H1 (cell line): ENCODE measurements at regions not wholly inside any gene's neighbourhood (a gene's known extent, or its start where the extent isn't known, plus 50 kb on each side); places are given as distances from the start of the nearest gene placed in this dataset.

Experiments used
- CTCF ChIA-PET: fragments of 300-600 bp; sonication (Branson Sonifier 250); formaldehyde crosslinking; loops from one replicate; lab custom pipeline; 2021; ENCODE audit not compliant: partially characterized antibody; lab: Charles Lee
- POLR2A ChIA-PET: fragments of 300-600 bp; sonication (Branson Sonifier 250); formaldehyde crosslinking; loops from one replicate; lab custom pipeline; 2021; ENCODE audit warnings: inconsistent platforms; ENCODE audit not compliant: partially characterized antibody; lab: Charles Lee
- DNase-seq, 2 experiments: peaks; one replicate each; pipeline versions ENCODE4 v3.0.0 to v3.0.0-alpha.2; 2010 to 2022; ENCODE audit warnings: low spot score in 2 of 2, low read depth in 1 of 2, mixed read lengths in 1 of 2
- FAIRE-seq: peaks from 2 replicates; lab custom pipeline; 2011; peaks lifted over from hg19 to GRCh38; lab: Jason Lieb, UNC
- H2AFZ ChIP-seq: 2 replicates; pipeline ENCODE4 v1.8.1; 2012; ENCODE audit warnings: low read length, inconsistent platforms
- H2AK5ac ChIP-seq: 2 replicates; pipeline ENCODE4 v1.6.1; 2013; ENCODE audit warnings: low read depth, low read length
- H2BK120ac ChIP-seq: replicated peaks from 2 replicates; pipeline ENCODE3; 2013; ENCODE audit warnings: low read depth, low read length, inconsistent platforms
- H2BK12ac ChIP-seq: 2 replicates; pipeline ENCODE4 v1.6.1; 2013; ENCODE audit warnings: low read depth, low read length
- H2BK15ac ChIP-seq: 2 replicates; pipeline ENCODE4 v1.6.1; 2013; ENCODE audit warnings: low read length
- H2BK20ac ChIP-seq: 2 replicates; pipeline ENCODE4 v1.6.1; 2013; ENCODE audit warnings: low read length
- H2BK5ac ChIP-seq: 2 replicates; pipeline ENCODE4 v1.6.1; 2013; ENCODE audit warnings: low read depth, low read length
- H3K14ac ChIP-seq: 2 replicates; pipeline ENCODE4 v1.6.1; 2013; ENCODE audit warnings: inconsistent platforms; ENCODE audit not compliant: insufficient read length
- H3K18ac ChIP-seq: 2 replicates; pipeline ENCODE4 v1.6.1; 2013; ENCODE audit warnings: low read length; ENCODE audit errors: extremely low read depth
- H3K23ac ChIP-seq: 2 replicates; pipeline ENCODE4 v1.6.1; 2013; ENCODE audit warnings: inconsistent platforms; ENCODE audit not compliant: insufficient read length
- H3K23me2 ChIP-seq: 2 replicates; pipeline ENCODE4 v1.6.1; 2013; ENCODE audit warnings: low read depth, low read length
- H3K27ac ChIP-seq: 2 replicates; pipeline ENCODE4 v1.6.1; 2011; ENCODE audit warnings: low read depth, low read length, inconsistent platforms
- H3K27me3 ChIP-seq, 4 experiments: replicated peaks in 1 of 4; 1 replicate in 1 of 4; 2 replicates in 3 of 4; pipeline versions ENCODE4 v1.6.1 to v1.8.1; 2011 to 2013; ENCODE audit warnings: low read length in 3 of 4, mild to moderate bottlenecking in 3 of 4, inconsistent platforms in 2 of 4, mixed read lengths in 2 of 4, moderate library complexity in 1 of 4; ENCODE audit not compliant: control insufficient read depth in 3 of 4, insufficient read depth in 3 of 4; ENCODE audit errors: extremely low read depth in 1 of 4
- H3K36me3 ChIP-seq, 4 experiments: 2 replicates each; pipeline versions ENCODE4 v1.6.1 to v1.8.1; 2011 to 2013; ENCODE audit warnings: mild to moderate bottlenecking in 4 of 4, low read length in 3 of 4, moderate library complexity in 2 of 4, control low read depth in 1 of 4, inconsistent platforms in 1 of 4; ENCODE audit not compliant: insufficient read depth in 4 of 4, control insufficient read depth in 2 of 4
- H3K4ac ChIP-seq: replicated peaks from 2 replicates; pipeline ENCODE3; 2013; ENCODE audit warnings: low read length, low read depth, mixed read lengths, inconsistent platforms; ENCODE audit not compliant: insufficient read length
- H3K4me1 ChIP-seq, 4 experiments: replicated peaks in 1 of 4; 1 replicate in 1 of 4; 2 replicates in 3 of 4; pipeline versions ENCODE4 v1.6.1 to v1.8.1; 2011 to 2013; ENCODE audit warnings: low read length in 3 of 4, inconsistent platforms in 2 of 4, mixed read lengths in 1 of 4; ENCODE audit not compliant: insufficient read depth in 4 of 4, control insufficient read depth in 3 of 4
- H3K4me2 ChIP-seq, 2 experiments: 2 replicates each; pipeline versions ENCODE4 v1.6.1 to v1.8.1; 2011 to 2013; ENCODE audit warnings: low read depth in 2 of 2, low read length in 2 of 2, control low read depth in 1 of 2, inconsistent platforms in 1 of 2, mild to moderate bottlenecking in 1 of 2; ENCODE audit not compliant: insufficient read depth in 1 of 2
- H3K4me3 ChIP-seq, 4 experiments: fragments of 200-600, 300-600 bp in 1 of 4; sonication (generic), shearing (Covaris generic), sonication (Bioruptor Twin) in 1 of 4; 2 replicates each; pipeline versions ENCODE4 v1.5.1 to v1.8.1; 2011 to 2016; ENCODE audit warnings: low read length in 4 of 4, low read depth in 3 of 4, control low read depth in 2 of 4, inconsistent platforms in 2 of 4, mild to moderate bottlenecking in 2 of 4, mixed read lengths in 1 of 4, moderate library complexity in 1 of 4; ENCODE audit not compliant: insufficient read depth in 2 of 4; ENCODE audit errors: extremely low read depth in 1 of 4
- H3K56ac ChIP-seq: replicated peaks from 2 replicates; pipeline ENCODE3; 2013; ENCODE audit warnings: low read depth, mild to moderate bottlenecking, mixed read lengths, low read length, inconsistent platforms; ENCODE audit not compliant: insufficient read length
- H3K79me1 ChIP-seq: 2 replicates; pipeline ENCODE4 v1.6.1; 2013; ENCODE audit warnings: low read depth, low read length, control low read depth
- H3K79me2 ChIP-seq, 2 experiments: 2 replicates each; pipeline versions ENCODE4 v1.6.1 to v1.8.1; 2012 to 2013; ENCODE audit warnings: low read length in 2 of 2, mild to moderate bottlenecking in 2 of 2, inconsistent platforms in 1 of 2; ENCODE audit not compliant: insufficient read depth in 2 of 2, control insufficient read depth in 1 of 2
- H3K9ac ChIP-seq, 4 experiments: replicated peaks in 1 of 4; 1 replicate in 1 of 4; 2 replicates in 3 of 4; pipeline versions ENCODE4 v1.6.1 to v1.8.1; 2011 to 2013; ENCODE audit warnings: low read depth in 3 of 4, low read length in 3 of 4, control low read depth in 2 of 4, mild to moderate bottlenecking in 2 of 4, moderate library complexity in 2 of 4, inconsistent platforms in 1 of 4; ENCODE audit errors: extremely low read depth in 1 of 4
- H3K9me3 ChIP-seq, 2 experiments: 2 replicates each; pipeline versions ENCODE4 v1.6.1 to v1.8.1; 2012 to 2013; ENCODE audit warnings: mild to moderate bottlenecking in 2 of 2, moderate library complexity in 2 of 2, control low read depth in 1 of 2, inconsistent platforms in 1 of 2, low read depth in 1 of 2, low read length in 1 of 2, mixed read lengths in 1 of 2; ENCODE audit not compliant: insufficient read depth in 2 of 2
- H4K20me1 ChIP-seq, 2 experiments: replicated peaks in 1 of 2; 2 replicates each; pipeline versions ENCODE3 to v1.8.1; 2011 to 2013; ENCODE audit warnings: inconsistent platforms in 2 of 2, low read length in 2 of 2, mild to moderate bottlenecking in 1 of 2; ENCODE audit not compliant: insufficient read depth in 2 of 2, control insufficient read depth in 1 of 2
- H4K5ac ChIP-seq: 2 replicates; pipeline ENCODE4 v1.6.1; 2013; ENCODE audit warnings: low read length, low read depth, mixed read lengths, inconsistent platforms; ENCODE audit not compliant: insufficient read length
- H4K8ac ChIP-seq: 2 replicates; pipeline ENCODE4 v1.8.0; 2013; ENCODE audit warnings: mild to moderate bottlenecking, moderate library complexity, low read length, inconsistent platforms; ENCODE audit not compliant: insufficient read depth; ENCODE audit errors: extremely low read depth
- H4K91ac ChIP-seq: replicated peaks from 2 replicates; pipeline ENCODE3; 2013; ENCODE audit warnings: low read length, mixed read lengths, inconsistent platforms; ENCODE audit not compliant: insufficient read length
- HDAC6 ChIP-seq: IDR thresholded peaks from one replicate; pipeline ENCODE4 v1.7.1; 2012; ENCODE audit warnings: low read depth, mild to moderate bottlenecking, inconsistent platforms, low read length, moderate library complexity
- KDM1A ChIP-seq: fragments of 200-600, 300-600 bp; sonication (generic); IDR thresholded peaks from 2 replicates; pipeline ENCODE4 v1.7.1; 2016; ENCODE audit warnings: mild to moderate bottlenecking, low read length, borderline replicate concordance
- SAP30 ChIP-seq: fragments of 300-600 bp; sonication (generic); IDR thresholded peaks from 2 replicates; pipeline ENCODE4 v1.7.1; 2012; ENCODE audit warnings: low read length, moderate library complexity, mild to moderate bottlenecking, inconsistent platforms; ENCODE audit not compliant: insufficient read depth, insufficient replicate concordance
- TCF12 ChIP-seq: IDR thresholded peaks from 2 replicates; pipeline ENCODE4 v1.6.1; 2011; ENCODE audit warnings: low read depth, mild to moderate bottlenecking, low read length
- TEAD4 ChIP-seq: IDR thresholded peaks from 2 replicates; pipeline ENCODE4 v1.6.1; 2012; ENCODE audit warnings: low read depth, low read length, inconsistent platforms, mixed read lengths
- USF2 ChIP-seq: IDR thresholded peaks from 2 replicates; pipeline ENCODE4 v1.6.1; 2011; ENCODE audit warnings: low read length, improper control_type of control experiment
- WGBS, 2 experiments: shearing (Covaris generic) in 1 of 2; methylation state at CpG; one replicate each; pipeline versions ENCODE4 v1.1.6 to v1.1.7; 2013 to 2015; ENCODE audit warnings: low lambda C conversion rate in 2 of 2, mixed read lengths in 2 of 2, inconsistent platforms in 1 of 2, low coverage in 1 of 2, missing lambda C conversion rate in 1 of 2; ENCODE audit not compliant: insufficient replicate concordance in 2 of 2, insufficient coverage in 1 of 2, insufficient read length in 1 of 2; ENCODE audit errors: extremely low coverage in 1 of 2, missing lambda C conversion rate in 1 of 2; 5-methylcytosine and 5-hydroxymethylcytosine counted together

GRCh38 chr2:129464036-129464435 lies 515.4 kb upstream of the RAB6C start:
- H3K9ac ChIP-seq: no peak overlapping the region
- no peak overlapping the region for H2BK15ac ChIP-seq
- TF ChIP-seq SAP30 (no peak), USF2 (no peak), TCF12 (no peak), HDAC6 (no peak), KDM1A (no peak), TEAD4 (no peak)
- no peak overlapping the region for H3K27ac ChIP-seq
- no peak overlapping the region for H3K56ac ChIP-seq
- H4K91ac ChIP-seq: no peak overlapping the region
- H3K79me1 ChIP-seq: no peaks in the 10 kb centered on the region
- H2AFZ ChIP-seq: no peak overlapping the region
- H2BK12ac ChIP-seq: no peak overlapping the region
- H3K36me3 ChIP-seq: no peaks in the 10 kb centered on the region
- H3K4ac ChIP-seq: no peak overlapping the region
- no peaks in the 10 kb centered on the region for H3K23me2 ChIP-seq
- H3K14ac ChIP-seq: no peak overlapping the region
- H3K9me3 ChIP-seq: peaks cover 0 to 10% of the 10 kb centered on the region in 2 experiments; a peak in 1 of 4 replicates
- H3K4me1 ChIP-seq: no peaks in the 10 kb centered on the region
- H3K27me3 ChIP-seq: no peaks in the 10 kb centered on the region
- WGBS, 2 experiments: 94% methylated on average over 4 of the region's 4 CpGs; no CpG with 5 or more reads in 1 of the 2 experiments
- no peaks in the 10 kb centered on the region for H3K79me2 ChIP-seq
- H4K20me1 ChIP-seq: no peaks in the 10 kb centered on the region
- H2AK5ac ChIP-seq: no peak overlapping the region
- DNase-seq (no peak), FAIRE-seq (no peak)
- no peak overlapping the region for H2BK20ac ChIP-seq
- no peak overlapping the region for H3K4me2 ChIP-seq
- ChIA-PET POLR2A (no interaction called here), CTCF (interaction anchor here (0.6 kb wide), 1 partner anchor 460 kb away, joined by 3 read pairs; no protein-coding TSS in a partner anchor)
- H4K5ac ChIP-seq: no peak overlapping the region
- H3K4me3 ChIP-seq: no peak overlapping the region
- no peak overlapping the region for H3K18ac ChIP-seq
- no peak overlapping the region for H2BK120ac ChIP-seq
- H2BK5ac ChIP-seq: no peak overlapping the region
- no peak overlapping the region for H4K8ac ChIP-seq
- H3K23ac ChIP-seq: no peak overlapping the region
